ENCODE measurements at regions not wholly inside any gene's neighbourhood (a gene's known extent, or its start where the extent isn't known, plus 50 kb on each side); places are given as distances from the start of the nearest gene placed in this dataset.
"Not testable (repeated sequence)": the region's sequence is repeated elsewhere in the genome, so short reads cannot be mapped to it uniquely, and the experiment has no call there.

- DNase-seq, result no peak
- intact Hi-C loops (cut with DNase I), result no loop called here
Observed at GRCh38 chrX:82292803-82293202, 1090.9 kb downstream of the SH3BGRL start.

DNA sequence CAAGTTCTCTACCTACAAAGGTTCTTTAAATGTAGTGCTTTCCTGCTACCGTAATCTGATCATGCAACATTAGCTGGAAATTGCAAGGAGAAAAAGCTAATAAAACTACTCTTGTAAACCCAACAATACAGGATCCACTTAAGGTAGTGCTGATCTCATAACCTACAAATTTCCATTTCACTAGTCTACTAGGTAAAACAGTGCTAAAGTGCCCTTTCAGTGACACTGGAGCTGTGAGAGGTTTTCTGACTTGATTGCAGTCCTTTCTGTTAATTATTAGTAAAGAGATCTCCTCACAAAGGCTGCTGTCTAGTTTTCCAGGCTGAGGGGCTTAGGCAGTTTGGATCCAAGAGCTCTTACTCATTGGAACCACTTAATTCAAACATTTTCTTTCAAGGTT, 1118.7 kb downstream of the SH3BGRL start:
- intact Hi-C loops (cut with DNase I), result no loop called here
- no peak for DNase-seq

DNA sequence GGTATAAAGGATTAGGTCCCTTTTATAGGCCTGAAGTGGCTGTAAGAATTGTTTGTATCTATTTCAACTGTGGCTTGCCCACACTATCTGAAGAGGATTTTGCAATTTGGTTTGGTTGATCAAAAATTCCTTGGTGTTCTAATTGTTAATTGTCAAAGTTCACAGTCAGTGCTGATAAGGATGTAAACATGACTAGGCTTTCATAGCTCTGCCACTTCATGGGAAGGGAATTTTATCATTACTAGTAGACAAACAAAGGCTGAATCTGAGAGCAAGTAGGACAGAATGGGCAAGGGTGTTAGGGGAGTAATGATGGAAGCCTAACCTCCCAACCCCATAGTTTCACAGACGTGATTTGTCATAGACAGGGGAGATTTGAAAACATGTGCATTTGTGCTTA, 1131.7 kb downstream of the SH3BGRL start:
- DNase-seq, result no peak
- intact Hi-C loops (cut with DNase I), result no loop called here

GRCh38 chrX:82335772-82336171, 1133.9 kb downstream of the SH3BGRL start:
- DNase-seq, result no peak
- intact Hi-C loops (cut with DNase I), result no loop called here

GRCh38 chrX:82342531-82342930, 1140.6 kb downstream of the SH3BGRL start:
- no peak for DNase-seq
- intact Hi-C loops (cut with DNase I), result no loop called here

DNA sequence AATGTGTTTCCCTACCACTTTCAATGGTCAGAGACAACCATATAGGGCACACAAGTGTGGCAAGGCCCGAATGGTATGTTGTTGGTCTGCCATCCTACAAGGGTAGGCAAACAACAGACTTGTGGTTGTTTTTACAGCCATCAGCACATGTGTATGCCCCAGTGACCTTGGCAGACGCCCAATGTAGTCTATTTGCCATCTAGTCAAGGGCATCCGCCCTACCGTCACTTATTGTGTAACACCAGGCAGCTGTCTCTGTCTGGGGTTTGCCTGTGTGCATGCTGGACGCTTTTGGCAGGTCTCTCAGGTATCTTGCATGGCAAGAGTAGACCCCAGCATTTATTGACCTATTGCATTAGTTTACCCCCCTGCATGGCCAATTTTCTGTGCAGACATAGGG, 1145.5 kb upstream of the POU3F4 start:
- DNase-seq, result no peak
- intact Hi-C loops (cut with DNase I), result no loop called here

DNA sequence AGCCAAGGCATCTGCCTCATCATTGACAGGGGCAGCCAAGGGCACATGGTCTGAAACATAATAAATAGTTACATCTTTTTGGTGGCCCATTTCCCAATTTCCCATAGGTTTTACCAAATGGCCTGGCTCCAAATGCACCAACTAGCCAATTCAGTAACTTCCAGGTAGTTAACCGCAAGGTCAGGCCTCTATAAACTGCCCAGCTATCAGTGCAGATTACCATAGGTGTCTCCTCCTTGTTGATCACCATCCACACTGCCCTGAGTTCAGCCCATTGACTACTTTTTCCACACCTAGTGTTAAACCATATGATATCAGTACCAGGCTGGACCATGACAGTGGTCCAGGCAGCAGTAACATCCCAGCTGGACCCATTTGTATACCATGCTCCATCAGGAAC, 1145.1 kb upstream of the POU3F4 start:
- intact Hi-C loops (cut with DNase I), result no loop called here
- no peak for DNase-seq

GRCh38 chrX:82370978-82371646, 1137.0 kb upstream of the POU3F4 start:
- DNase-seq, result no peak
- intact Hi-C loops (cut with DNase I), result no loop called here

GRCh38 chrX:82384401-82384800, 1123.7 kb upstream of the POU3F4 start:
- DNase-seq, result peak in 1 of 10 donors; percentile 27
- intact Hi-C loops (cut with DNase I), result no loop called here

- intact Hi-C loops (cut with DNase I), result no loop called here
- DNase-seq, result no peak
Observed at GRCh38 chrX:82412858-82413257, 1095.2 kb upstream of the POU3F4 start.

GRCh38 chrX:82442281-82442680, 1065.8 kb upstream of the POU3F4 start:
- DNase-seq, result no peak
- intact Hi-C loops (cut with DNase I), result no loop called here

DNA sequence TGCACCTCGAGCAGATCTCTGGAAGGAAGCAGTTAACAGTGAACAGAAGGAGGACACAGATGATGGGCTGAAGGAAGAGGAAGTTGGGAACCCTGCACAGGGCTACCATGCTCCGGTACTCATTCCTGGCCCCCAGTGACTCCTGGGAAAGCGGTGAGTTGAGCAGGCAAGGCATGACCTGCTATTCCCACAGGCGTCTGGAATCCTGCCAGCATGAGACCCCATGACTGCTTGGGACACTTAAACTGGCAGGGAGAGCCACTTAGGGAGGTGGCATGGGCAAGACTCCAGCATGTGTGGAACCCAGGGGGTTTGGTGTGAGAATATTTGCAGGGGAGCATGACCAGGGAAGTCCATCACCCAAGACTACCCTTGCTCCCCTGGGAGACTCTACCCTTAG, 1056.4 kb upstream of the POU3F4 start:
- intact Hi-C loops (cut with DNase I), result no loop called here
- DNase-seq, result peak in 1 of 10 donors; percentile 55

GRCh38 chrX:82455852-82456251, 1052.2 kb upstream of the POU3F4 start:
- DNase-seq; intact Hi-C loops (cut with DNase I): not testable (repeated sequence)

GRCh38 chrX:82458207-82458754, 1049.8 kb upstream of the POU3F4 start:
- no peak for DNase-seq
- intact Hi-C loops (cut with DNase I), result no loop called here

DNA sequence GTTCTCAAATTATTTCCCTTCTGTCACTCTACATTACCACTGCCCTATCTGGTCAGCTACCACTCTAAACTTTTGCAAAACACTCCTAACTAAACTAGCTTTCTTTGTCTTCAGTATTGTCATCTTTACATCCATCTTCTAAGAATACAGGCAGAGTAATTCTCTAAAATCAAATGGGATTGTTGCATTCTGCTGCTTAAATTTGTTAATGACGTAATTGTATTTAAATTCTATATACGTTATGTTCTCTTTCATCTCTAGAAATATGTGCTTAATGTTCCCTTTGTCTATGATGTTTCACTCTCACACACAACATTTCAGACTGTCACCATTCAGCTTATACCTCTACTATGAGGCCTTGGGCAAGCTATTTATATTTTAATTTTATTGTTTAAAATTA, 1041.1 kb upstream of the POU3F4 start:
- no peak for DNase-seq
- intact Hi-C loops (cut with DNase I), result no loop called here
